HEK293 (cell line): ENCODE measurements at regions not wholly inside any gene's neighbourhood (a gene's known extent, or its start where the extent isn't known, plus 50 kb on each side); places are given as distances from the start of the nearest gene placed in this dataset.
A peak's percentile ranks its signal among the peaks of the same experiment; 100 is the strongest.

Experiments
- EGR2 ChIP-seq: fragments of 450-650 bp; formaldehyde crosslinking; IDR thresholded peaks from 2 replicates; pipeline ENCODE4 v1.5.1; 2016; ENCODE audit warnings: low read depth, missing biosample characterization, missing genetic modification characterization
- HOXC10 ChIP-seq: sonication (generic); formaldehyde crosslinking; IDR thresholded peaks from 2 replicates; pipeline ENCODE4 v1.8.1; 2023; ENCODE audit warnings: mild to moderate bottlenecking, missing genetic modification reagents
- IKZF3 ChIP-seq: fragments of 450-650 bp; IDR thresholded peaks from 2 replicates; pipeline ENCODE4 v1.5.0; 2018; ENCODE audit warnings: missing biosample characterization, mild to moderate bottlenecking, missing genetic modification characterization, moderate library complexity
- KLF7 ChIP-seq: fragments of 450-650 bp; formaldehyde crosslinking; IDR thresholded peaks from 2 replicates; pipeline ENCODE4 v1.5.1; 2016; ENCODE audit warnings: missing biosample characterization, missing genetic modification characterization, borderline replicate concordance
- KLF8 ChIP-seq: fragments of 450-650 bp; formaldehyde crosslinking; IDR thresholded peaks from 2 replicates; pipeline ENCODE4 v1.5.1; 2016; ENCODE audit warnings: missing biosample characterization, missing genetic modification characterization
- OVOL3 ChIP-seq: fragments of 450-650 bp; formaldehyde crosslinking; IDR thresholded peaks from 2 replicates; pipeline ENCODE4 v1.5.1; 2016; ENCODE audit warnings: missing biosample characterization, missing genetic modification characterization
- SALL2 ChIP-seq: fragments of 450-650 bp; formaldehyde crosslinking; IDR thresholded peaks from 2 replicates; pipeline ENCODE4 v1.5.0; 2017; ENCODE audit warnings: missing biosample characterization, mild to moderate bottlenecking, missing genetic modification characterization, borderline replicate concordance
- YY1 ChIP-seq: fragments of 450-650 bp; formaldehyde crosslinking; IDR thresholded peaks from 2 replicates; pipeline ENCODE4 v1.5.1; 2018; ENCODE audit warnings: missing biosample characterization, missing genetic modification characterization
- YY2 ChIP-seq: fragments of 450-650 bp; formaldehyde crosslinking; IDR thresholded peaks from 2 replicates; pipeline ENCODE4 v1.5.1; 2016; ENCODE audit warnings: missing biosample characterization, missing genetic modification characterization
- ZBTB1 ChIP-seq: fragments of 450-650 bp; formaldehyde crosslinking; IDR thresholded peaks from 2 replicates; pipeline ENCODE4 v1.5.1; 2016; ENCODE audit warnings: missing biosample characterization, missing genetic modification characterization
- ZBTB48 ChIP-seq: fragments of 450-650 bp; formaldehyde crosslinking; IDR thresholded peaks from 2 replicates; pipeline ENCODE4 v1.5.1; 2016; ENCODE audit warnings: missing biosample characterization, missing genetic modification characterization
- ZFHX2 ChIP-seq: fragments of 450-650 bp; formaldehyde crosslinking; conservative IDR thresholded peaks from 2 replicates; pipeline ENCODE4 v1.5.1; 2016; ENCODE audit warnings: missing biosample characterization, missing genetic modification characterization
- ZNF121 ChIP-seq: fragments of 450-650 bp; formaldehyde crosslinking; IDR thresholded peaks from 2 replicates; pipeline ENCODE4 v1.5.1; 2016; ENCODE audit warnings: missing biosample characterization, missing genetic modification characterization
- ZNF140 ChIP-seq: fragments of 450-650 bp; formaldehyde crosslinking; IDR thresholded peaks from 2 replicates; pipeline ENCODE4 v1.5.1; 2016; ENCODE audit warnings: missing biosample characterization, missing genetic modification characterization
- ZNF174 ChIP-seq: fragments of 450-650 bp; formaldehyde crosslinking; IDR thresholded peaks from 2 replicates; pipeline ENCODE4 v1.5.0; 2017; ENCODE audit warnings: missing biosample characterization, mild to moderate bottlenecking, missing genetic modification characterization
- ZNF221 ChIP-seq: fragments of 450-650 bp; formaldehyde crosslinking; IDR thresholded peaks from 2 replicates; pipeline ENCODE4 v1.5.1; 2017; ENCODE audit warnings: missing biosample characterization, missing genetic modification characterization, borderline replicate concordance
- ZNF394 ChIP-seq: fragments of 450-650 bp; formaldehyde crosslinking; IDR thresholded peaks from 2 replicates; pipeline ENCODE4 v1.5.1; 2016; ENCODE audit warnings: missing biosample characterization, missing genetic modification characterization, mild to moderate bottlenecking, moderate library complexity, borderline replicate concordance
- ZNF473 ChIP-seq: fragments of 450-650 bp; formaldehyde crosslinking; IDR thresholded peaks from 2 replicates; pipeline ENCODE4 v1.5.1; 2017; ENCODE audit warnings: missing biosample characterization, missing genetic modification characterization
- ZNF654 ChIP-seq: fragments of 450-650 bp; formaldehyde crosslinking; IDR thresholded peaks from 2 replicates; pipeline ENCODE4 v1.5.1; 2016; ENCODE audit warnings: low read depth, missing biosample characterization, missing genetic modification characterization
- ZNF658 ChIP-seq: fragments of 450-650 bp; formaldehyde crosslinking; IDR thresholded peaks from 2 replicates; pipeline ENCODE4; 2016; ENCODE audit warnings: missing biosample characterization, missing genetic modification characterization
- ZNF76 ChIP-seq: fragments of 450-650 bp; formaldehyde crosslinking; IDR thresholded peaks from 2 replicates; pipeline ENCODE4; 2016; ENCODE audit warnings: low read depth, missing biosample characterization, missing genetic modification characterization, borderline replicate concordance
- ZNF791 ChIP-seq: fragments of 450-650 bp; formaldehyde crosslinking; IDR thresholded peaks from 2 replicates; pipeline ENCODE4 v1.5.1; 2016; ENCODE audit warnings: missing biosample characterization, missing genetic modification characterization
- ZNF792 ChIP-seq: fragments of 450-650 bp; formaldehyde crosslinking; IDR thresholded peaks from 2 replicates; pipeline ENCODE4 v1.5.1; 2016; ENCODE audit warnings: missing biosample characterization, missing genetic modification characterization
- TF ChIP-seq, protein P1 (sequence below): fragments of 450-650 bp; formaldehyde crosslinking; conservative IDR thresholded peaks from 2 replicates; pipeline ENCODE4 v1.5.1; 2016; ENCODE audit warnings: low read depth, missing biosample characterization, missing genetic modification characterization
- TF ChIP-seq, protein P2 (sequence below): fragments of 450-650 bp; formaldehyde crosslinking; IDR thresholded peaks from 2 replicates; pipeline ENCODE4 v1.5.1; 2016; ENCODE audit warnings: missing biosample characterization, missing genetic modification characterization
- TF ChIP-seq, protein P3 (sequence below): fragments of 450-650 bp; formaldehyde crosslinking; IDR thresholded peaks from 2 replicates; pipeline ENCODE4 v1.5.1; 2016; ENCODE audit warnings: missing biosample characterization, missing genetic modification characterization
- TF ChIP-seq, protein P4 (sequence below): fragments of 450-650 bp; formaldehyde crosslinking; IDR thresholded peaks from 2 replicates; pipeline ENCODE4 v1.5.1; 2016; ENCODE audit warnings: missing biosample characterization, missing genetic modification characterization
- TF ChIP-seq, protein P5 (sequence below): fragments of 450-650 bp; formaldehyde crosslinking; IDR thresholded peaks from 2 replicates; pipeline ENCODE4 v1.5.1; 2016; ENCODE audit warnings: missing biosample characterization, missing genetic modification characterization, borderline replicate concordance

DNA sequence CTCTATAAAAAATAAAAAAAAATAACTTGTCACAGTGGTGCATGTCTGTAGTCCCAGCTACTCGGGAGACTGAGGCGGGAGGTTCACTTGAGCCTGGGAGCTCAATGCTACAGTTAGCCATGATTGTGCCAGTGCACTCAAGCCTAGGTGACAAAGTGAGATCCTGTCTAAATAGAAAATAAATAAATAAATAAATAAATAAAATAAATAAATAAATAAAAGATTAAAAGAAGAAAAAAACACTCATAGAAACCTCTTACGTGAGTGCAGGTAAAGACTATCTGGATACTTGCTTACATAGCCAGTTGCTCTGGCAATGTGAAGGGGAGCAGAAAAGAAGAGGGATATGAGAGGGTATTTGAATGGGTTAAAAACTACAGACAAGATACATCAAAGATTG lies 242.5 kb upstream of the PCDH15 start (continued):
- TF ChIP-seq, protein P1, sequence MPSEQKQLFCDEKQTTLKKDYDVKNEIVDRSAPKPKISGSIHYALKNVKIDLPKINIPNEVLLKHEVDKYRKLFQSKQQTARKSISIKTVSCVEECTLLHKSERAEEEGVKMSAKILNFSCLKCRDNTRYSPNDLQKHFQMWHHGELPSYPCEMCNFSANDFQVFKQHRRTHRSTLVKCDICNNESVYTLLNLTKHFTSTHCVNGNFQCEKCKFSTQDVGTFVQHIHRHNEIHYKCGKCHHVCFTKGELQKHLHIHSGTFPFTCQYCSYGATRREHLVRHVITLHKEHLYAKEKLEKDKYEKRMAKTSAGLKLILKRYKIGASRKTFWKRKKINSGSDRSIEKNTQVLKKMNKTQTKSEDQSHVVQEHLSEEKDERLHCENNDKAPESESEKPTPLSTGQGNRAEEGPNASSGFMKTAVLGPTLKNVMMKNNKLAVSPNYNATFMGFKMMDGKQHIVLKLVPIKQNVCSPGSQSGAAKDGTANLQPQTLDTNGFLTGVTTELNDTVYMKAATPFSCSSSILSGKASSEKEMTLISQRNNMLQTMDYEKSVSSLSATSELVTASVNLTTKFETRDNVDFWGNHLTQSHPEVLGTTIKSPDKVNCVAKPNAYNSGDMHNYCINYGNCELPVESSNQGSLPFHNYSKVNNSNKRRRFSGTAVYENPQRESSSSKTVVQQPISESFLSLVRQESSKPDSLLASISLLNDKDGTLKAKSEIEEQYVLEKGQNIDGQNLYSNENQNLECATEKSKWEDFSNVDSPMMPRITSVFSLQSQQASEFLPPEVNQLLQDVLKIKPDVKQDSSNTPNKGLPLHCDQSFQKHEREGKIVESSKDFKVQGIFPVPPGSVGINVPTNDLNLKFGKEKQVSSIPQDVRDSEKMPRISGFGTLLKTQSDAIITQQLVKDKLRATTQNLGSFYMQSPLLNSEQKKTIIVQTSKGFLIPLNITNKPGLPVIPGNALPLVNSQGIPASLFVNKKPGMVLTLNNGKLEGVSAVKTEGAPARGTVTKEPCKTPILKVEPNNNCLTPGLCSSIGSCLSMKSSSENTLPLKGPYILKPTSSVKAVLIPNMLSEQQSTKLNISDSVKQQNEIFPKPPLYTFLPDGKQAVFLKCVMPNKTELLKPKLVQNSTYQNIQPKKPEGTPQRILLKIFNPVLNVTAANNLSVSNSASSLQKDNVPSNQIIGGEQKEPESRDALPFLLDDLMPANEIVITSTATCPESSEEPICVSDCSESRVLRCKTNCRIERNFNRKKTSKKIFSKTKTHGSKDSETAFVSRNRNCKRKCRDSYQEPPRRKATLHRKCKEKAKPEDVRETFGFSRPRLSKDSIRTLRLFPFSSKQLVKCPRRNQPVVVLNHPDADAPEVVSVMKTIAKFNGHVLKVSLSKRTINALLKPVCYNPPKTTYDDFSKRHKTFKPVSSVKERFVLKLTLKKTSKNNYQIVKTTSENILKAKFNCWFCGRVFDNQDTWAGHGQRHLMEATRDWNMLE (tag by site-specific recombination) = peak; percentile 77
- TF ChIP-seq ZNF791 = no peak
- TF ChIP-seq, protein P2, sequence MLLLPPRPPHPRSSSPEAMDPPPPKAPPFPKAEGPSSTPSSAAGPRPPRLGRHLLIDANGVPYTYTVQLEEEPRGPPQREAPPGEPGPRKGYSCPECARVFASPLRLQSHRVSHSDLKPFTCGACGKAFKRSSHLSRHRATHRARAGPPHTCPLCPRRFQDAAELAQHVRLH (tag by site-specific recombination) = no peak
- no peak for TF ChIP-seq ZNF473 (tag by site-specific recombination)
- TF ChIP-seq, protein P3, sequence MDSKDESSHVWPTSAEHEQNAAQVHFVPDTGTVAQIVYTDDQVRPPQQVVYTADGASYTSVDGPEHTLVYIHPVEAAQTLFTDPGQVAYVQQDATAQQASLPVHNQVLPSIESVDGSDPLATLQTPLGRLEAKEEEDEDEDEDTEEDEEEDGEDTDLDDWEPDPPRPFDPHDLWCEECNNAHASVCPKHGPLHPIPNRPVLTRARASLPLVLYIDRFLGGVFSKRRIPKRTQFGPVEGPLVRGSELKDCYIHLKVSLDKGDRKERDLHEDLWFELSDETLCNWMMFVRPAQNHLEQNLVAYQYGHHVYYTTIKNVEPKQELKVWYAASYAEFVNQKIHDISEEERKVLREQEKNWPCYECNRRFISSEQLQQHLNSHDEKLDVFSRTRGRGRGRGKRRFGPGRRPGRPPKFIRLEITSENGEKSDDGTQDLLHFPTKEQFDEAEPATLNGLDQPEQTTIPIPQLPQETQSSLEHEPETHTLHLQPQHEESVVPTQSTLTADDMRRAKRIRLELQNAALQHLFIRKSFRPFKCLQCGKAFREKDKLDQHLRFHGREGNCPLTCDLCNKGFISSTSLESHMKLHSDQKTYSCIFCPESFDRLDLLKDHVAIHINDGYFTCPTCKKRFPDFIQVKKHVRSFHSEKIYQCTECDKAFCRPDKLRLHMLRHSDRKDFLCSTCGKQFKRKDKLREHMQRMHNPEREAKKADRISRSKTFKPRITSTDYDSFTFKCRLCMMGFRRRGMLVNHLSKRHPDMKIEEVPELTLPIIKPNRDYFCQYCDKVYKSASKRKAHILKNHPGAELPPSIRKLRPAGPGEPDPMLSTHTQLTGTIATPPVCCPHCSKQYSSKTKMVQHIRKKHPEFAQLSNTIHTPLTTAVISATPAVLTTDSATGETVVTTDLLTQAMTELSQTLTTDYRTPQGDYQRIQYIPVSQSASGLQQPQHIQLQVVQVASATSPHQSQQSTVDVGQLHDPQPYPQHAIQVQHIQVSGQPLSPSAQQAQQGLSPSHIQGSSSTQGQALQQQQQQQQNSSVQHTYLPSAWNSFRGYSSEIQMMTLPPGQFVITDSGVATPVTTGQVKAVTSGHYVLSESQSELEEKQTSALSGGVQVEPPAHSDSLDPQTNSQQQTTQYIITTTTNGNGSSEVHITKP (tag by site-specific recombination) = no peak
- TF ChIP-seq ZNF140 (tag by site-specific recombination) = peak; percentile 71; the same call in 1 of the 2 replicates
- TF ChIP-seq ZBTB48 (tag by site-specific recombination) = no peak
- no peak for TF ChIP-seq ZFHX2 (tag by site-specific recombination)
- peak; percentile 38 for TF ChIP-seq ZNF654 (tag by site-specific recombination)
- TF ChIP-seq HOXC10 = no peak
- TF ChIP-seq KLF8 (tag by site-specific recombination) = no peak
- TF ChIP-seq ZNF174 = no peak
- TF ChIP-seq IKZF3 (tag by site-specific recombination) = no peak
- TF ChIP-seq ZNF792 = no peak
- no peak for TF ChIP-seq ZNF658 (tag by site-specific recombination)
- no peak for TF ChIP-seq ZNF121
- no peak for TF ChIP-seq ZBTB1 (tag by site-specific recombination)
- TF ChIP-seq KLF7 (tag by site-specific recombination) = no peak
- TF ChIP-seq OVOL3 (tag by site-specific recombination) = no peak
- TF ChIP-seq, protein P4, sequence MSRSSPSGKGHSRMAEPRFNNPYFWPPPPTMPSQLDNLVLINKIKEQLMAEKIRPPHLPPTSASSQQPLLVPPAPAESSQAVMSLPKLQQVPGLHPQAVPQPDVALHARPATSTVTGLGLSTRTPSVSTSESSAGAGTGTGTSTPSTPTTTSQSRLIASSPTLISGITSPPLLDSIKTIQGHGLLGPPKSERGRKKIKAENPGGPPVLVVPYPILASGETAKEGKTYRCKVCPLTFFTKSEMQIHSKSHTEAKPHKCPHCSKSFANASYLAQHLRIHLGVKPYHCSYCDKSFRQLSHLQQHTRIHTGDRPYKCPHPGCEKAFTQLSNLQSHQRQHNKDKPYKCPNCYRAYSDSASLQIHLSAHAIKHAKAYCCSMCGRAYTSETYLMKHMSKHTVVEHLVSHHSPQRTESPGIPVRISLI (tag by site-specific recombination) = no peak
- no peak for TF ChIP-seq YY2
- no peak for TF ChIP-seq EGR2 (tag by site-specific recombination)
- TF ChIP-seq ZNF221 = no peak
- no peak for TF ChIP-seq YY1 (tag by site-specific recombination)
- TF ChIP-seq ZNF76 (tag by site-specific recombination) = no peak
- TF ChIP-seq ZNF394 = peak; percentile 82; the same call in 1 of the 2 replicates
- TF ChIP-seq, protein P5, sequence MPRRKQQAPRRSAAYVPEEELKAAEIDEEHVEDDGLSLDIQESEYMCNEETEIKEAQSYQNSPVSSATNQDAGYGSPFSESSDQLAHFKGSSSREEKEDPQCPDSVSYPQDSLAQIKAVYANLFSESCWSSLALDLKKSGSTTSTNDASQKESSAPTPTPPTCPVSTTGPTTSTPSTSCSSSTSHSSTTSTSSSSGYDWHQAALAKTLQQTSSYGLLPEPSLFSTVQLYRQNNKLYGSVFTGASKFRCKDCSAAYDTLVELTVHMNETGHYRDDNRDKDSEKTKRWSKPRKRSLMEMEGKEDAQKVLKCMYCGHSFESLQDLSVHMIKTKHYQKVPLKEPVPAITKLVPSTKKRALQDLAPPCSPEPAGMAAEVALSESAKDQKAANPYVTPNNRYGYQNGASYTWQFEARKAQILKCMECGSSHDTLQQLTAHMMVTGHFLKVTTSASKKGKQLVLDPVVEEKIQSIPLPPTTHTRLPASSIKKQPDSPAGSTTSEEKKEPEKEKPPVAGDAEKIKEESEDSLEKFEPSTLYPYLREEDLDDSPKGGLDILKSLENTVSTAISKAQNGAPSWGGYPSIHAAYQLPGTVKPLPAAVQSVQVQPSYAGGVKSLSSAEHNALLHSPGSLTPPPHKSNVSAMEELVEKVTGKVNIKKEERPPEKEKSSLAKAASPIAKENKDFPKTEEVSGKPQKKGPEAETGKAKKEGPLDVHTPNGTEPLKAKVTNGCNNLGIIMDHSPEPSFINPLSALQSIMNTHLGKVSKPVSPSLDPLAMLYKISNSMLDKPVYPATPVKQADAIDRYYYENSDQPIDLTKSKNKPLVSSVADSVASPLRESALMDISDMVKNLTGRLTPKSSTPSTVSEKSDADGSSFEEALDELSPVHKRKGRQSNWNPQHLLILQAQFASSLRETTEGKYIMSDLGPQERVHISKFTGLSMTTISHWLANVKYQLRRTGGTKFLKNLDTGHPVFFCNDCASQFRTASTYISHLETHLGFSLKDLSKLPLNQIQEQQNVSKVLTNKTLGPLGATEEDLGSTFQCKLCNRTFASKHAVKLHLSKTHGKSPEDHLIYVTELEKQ (tag by site-specific recombination) = no peak
- no peak for TF ChIP-seq SALL2 (tag by site-specific recombination)
